Pons (tissue), 1 donor: ENCODE measurements at regions not wholly inside any gene's neighbourhood (a gene's known extent, or its start where the extent isn't known, plus 50 kb on each side); places are given as distances from the start of the nearest gene placed in this dataset.
"Not testable (repeated sequence)": the region's sequence is repeated elsewhere in the genome, so short reads cannot be mapped to it uniquely, and the experiment has no call there.

ENCODE experiments used
- DNase-seq: peaks from one replicate; pipeline ENCODE4 v3.0.0-alpha.2; 2016; ENCODE audit warnings: low spot score

GRCh38 chr2:19651466-19651865, 250.3 kb downstream of the TTC32 start:
- no peak for DNase-seq

- DNase-seq: no peak
Measured at GRCh38 chr2:19649785-19650380, 251.9 kb downstream of the TTC32 start.

- DNase-seq: no peak
Measured at GRCh38 chr2:19649142-19649541, 252.6 kb downstream of the TTC32 start.

- DNase-seq: no peak
Measured at GRCh38 chr2:19648583-19648982, 253.2 kb downstream of the TTC32 start.

- DNase-seq: no peak
Measured at GRCh38 chr2:19646987-19647386, 254.8 kb downstream of the TTC32 start.

- no peak for DNase-seq
Measured at GRCh38 chr2:19644763-19645162, 257.0 kb downstream of the TTC32 start.

GRCh38 chr2:19643117-19643518, 258.7 kb downstream of the TTC32 start:
- peak; percentile 64 for DNase-seq

- no peak for DNase-seq
Measured at GRCh38 chr2:19642501-19642900, 259.3 kb downstream of the TTC32 start.

GRCh38 chr2:19635951-19636510, 265.8 kb downstream of the TTC32 start:
- peak; percentile 57 for DNase-seq

GRCh38 chr2:19632403-19632991, 269.3 kb downstream of the TTC32 start:
- DNase-seq: peak; percentile 9

- DNase-seq: no peak
Measured at GRCh38 chr2:19631871-19632270, 269.9 kb downstream of the TTC32 start.

GRCh38 chr2:19630921-19631320, 270.9 kb downstream of the TTC32 start:
- DNase-seq: no peak

- DNase-seq: no peak
Measured at GRCh38 chr2:19627359-19627758, 268.9 kb upstream of the OSR1 start.

- DNase-seq: no peak
Measured at GRCh38 chr2:19623488-19623887, 265.1 kb upstream of the OSR1 start.

- DNase-seq: no peak
Measured at GRCh38 chr2:19617257-19617848, 258.9 kb upstream of the OSR1 start.

GRCh38 chr2:19615402-19615801, 257.0 kb upstream of the OSR1 start:
- not testable (repeated sequence) for DNase-seq

- no peak for DNase-seq
Measured at GRCh38 chr2:19614066-19614465, 255.6 kb upstream of the OSR1 start.

GRCh38 chr2:19611491-19612332, 253.3 kb upstream of the OSR1 start:
- DNase-seq: no peak

GRCh38 chr2:19609266-19609665, 250.8 kb upstream of the OSR1 start:
- no peak for DNase-seq

GRCh38 chr2:19607931-19608771, 249.7 kb upstream of the OSR1 start:
- no peak for DNase-seq

- DNase-seq: no peak
Measured at GRCh38 chr2:19607400-19607799, 249.0 kb upstream of the OSR1 start.

- DNase-seq: no peak
Measured at GRCh38 chr2:19600982-19601381, 242.6 kb upstream of the OSR1 start.
